Transverse colon (tissue), 4 donors: ENCODE measurements at regions not wholly inside any gene's neighbourhood (a gene's known extent, or its start where the extent isn't known, plus 50 kb on each side); places are given as distances from the start of the nearest gene placed in this dataset.

Experiments
- DNase-seq: peaks from one replicate; pipeline ENCODE4 v3.0.0-alpha.2; 2019
- H3K27ac ChIP-seq, 4 donors: fragments of 200-600 bp; sonication (generic); 2 replicates each; pipeline ENCODE4 v1.5.1; 2016 to 2018; ENCODE audit warnings: inconsistent platforms in 4 of 4
- H3K27me3 ChIP-seq: fragments of 200-600 bp; sonication (generic); 2 replicates; pipeline ENCODE4 v1.5.1; 2017; ENCODE audit warnings: inconsistent platforms
- H3K36me3 ChIP-seq, 4 donors: fragments of 200-600 bp; sonication (generic); 2 replicates each; pipeline ENCODE4 v1.5.1; 2017 to 2019; ENCODE audit warnings: inconsistent platforms in 4 of 4
- H3K4me1 ChIP-seq, 4 donors: fragments of 200-600 bp; sonication (generic); 2 replicates each; pipeline ENCODE4 v1.5.1; 2017 to 2020; ENCODE audit warnings: inconsistent platforms in 4 of 4
- H3K4me3 ChIP-seq, 4 donors: fragments of 200-600 bp; sonication (generic); 1 replicate in 1 of 4; 2 replicates in 3 of 4; pipeline versions ENCODE4 v1.5.1 to v1.6.1; 2017 to 2019; ENCODE audit warnings: inconsistent platforms in 4 of 4
- H3K9me3 ChIP-seq, 2 donors: fragments of 200-600 bp; sonication (generic); 2 replicates each; pipeline ENCODE4 v1.5.1; 2017 to 2019; ENCODE audit warnings: inconsistent platforms in 2 of 2
- EP300 ChIP-seq: sonication (generic); formaldehyde crosslinking; IDR thresholded peaks from one replicate; pipeline ENCODE4 v1.6.1; 2017; ENCODE audit warnings: antibody characterized with exemption, low read depth
- POLR2A ChIP-seq: fragments of 450-650 bp; IDR thresholded peaks from one replicate; pipeline ENCODE4 v1.6.1; 2016; ENCODE audit warnings: antibody characterized with exemption, mild to moderate bottlenecking, moderate library complexity
- POLR2AphosphoS5 ChIP-seq, 3 donors: sonication (generic); formaldehyde crosslinking; IDR thresholded peaks; one replicate each; pipeline ENCODE4 v1.6.1; 2016; ENCODE audit warnings: antibody characterized with exemption in 3 of 3
- WGBS, 2 donors: methylation state at CpG; one replicate each; pipeline ENCODE4 v1.1.5; 2018; ENCODE audit warnings: low coverage in 1 of 2; 5-methylcytosine and 5-hydroxymethylcytosine counted together
- in situ Hi-C, 4 donors: fragments of 200-750 bp; cut with MboI; loops; one replicate each; pipeline versions ENCODE4 v1.15.0 to v1.15.1; 2017; ENCODE audit warnings: low sequenced_read_pairs in 3 of 4, low pct_ligation_motif_present in 1 of 4, low pct_unique_long_range_greater_than_20kb in 1 of 4
- intact Hi-C: fragments of 100-400 bp; cut with DNase I; formaldehyde crosslinking; loops from one replicate; pipeline ENCODE4 v1.15.1; 2023; ENCODE audit warnings: low total_unique reads
- TF ChIP-seq, protein P1 (sequence below), 5 experiments: fragments of 200-600 bp in 3 of 5; fragments of 450-650 bp in 2 of 5; sonication (generic) in 3 of 5; IDR thresholded peaks; 1 replicate in 2 of 5; 2 replicates in 3 of 5; pipeline ENCODE4 v1.5.1; 2016 to 2017; ENCODE audit warnings: antibody characterized with exemption in 5 of 5, inconsistent platforms in 3 of 5, mild to moderate bottlenecking in 2 of 5, moderate library complexity in 1 of 5

- H3K27me3 ChIP-seq: no peaks in the 10 kb centered on the region
- in situ Hi-C loops (loop anchor here in 1 of 4 donors (5.0 kb wide), 1 partner anchor 37 kb away; no protein-coding TSS in a partner anchor), intact Hi-C loops (no loop called here)
- H3K36me3 ChIP-seq: no peaks in the 10 kb centered on the region
- H3K27ac ChIP-seq: no peak overlapping the region
- H3K4me1 ChIP-seq: no peaks in the 10 kb centered on the region
- TF ChIP-seq, protein P1, sequence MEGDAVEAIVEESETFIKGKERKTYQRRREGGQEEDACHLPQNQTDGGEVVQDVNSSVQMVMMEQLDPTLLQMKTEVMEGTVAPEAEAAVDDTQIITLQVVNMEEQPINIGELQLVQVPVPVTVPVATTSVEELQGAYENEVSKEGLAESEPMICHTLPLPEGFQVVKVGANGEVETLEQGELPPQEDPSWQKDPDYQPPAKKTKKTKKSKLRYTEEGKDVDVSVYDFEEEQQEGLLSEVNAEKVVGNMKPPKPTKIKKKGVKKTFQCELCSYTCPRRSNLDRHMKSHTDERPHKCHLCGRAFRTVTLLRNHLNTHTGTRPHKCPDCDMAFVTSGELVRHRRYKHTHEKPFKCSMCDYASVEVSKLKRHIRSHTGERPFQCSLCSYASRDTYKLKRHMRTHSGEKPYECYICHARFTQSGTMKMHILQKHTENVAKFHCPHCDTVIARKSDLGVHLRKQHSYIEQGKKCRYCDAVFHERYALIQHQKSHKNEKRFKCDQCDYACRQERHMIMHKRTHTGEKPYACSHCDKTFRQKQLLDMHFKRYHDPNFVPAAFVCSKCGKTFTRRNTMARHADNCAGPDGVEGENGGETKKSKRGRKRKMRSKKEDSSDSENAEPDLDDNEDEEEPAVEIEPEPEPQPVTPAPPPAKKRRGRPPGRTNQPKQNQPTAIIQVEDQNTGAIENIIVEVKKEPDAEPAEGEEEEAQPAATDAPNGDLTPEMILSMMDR (IDR thresholded peaks at IDR 0.05): peak in 2 of 5 experiments; percentile 12 to 24
- TF ChIP-seq EP300: no peak
- 22% methylated on average over 2 of the region's 2 CpGs; no CpG with 5 or more reads in 1 of the 2 donors for WGBS, 2 donors
- no peak overlapping the region for H3K4me3 ChIP-seq
- H3K9me3 ChIP-seq: no peaks in the 10 kb centered on the region
- DNase-seq: no peak
Measured at GRCh38 chr20:4519534-4519933, 166.7 kb upstream of the PRNP start.

DNA sequence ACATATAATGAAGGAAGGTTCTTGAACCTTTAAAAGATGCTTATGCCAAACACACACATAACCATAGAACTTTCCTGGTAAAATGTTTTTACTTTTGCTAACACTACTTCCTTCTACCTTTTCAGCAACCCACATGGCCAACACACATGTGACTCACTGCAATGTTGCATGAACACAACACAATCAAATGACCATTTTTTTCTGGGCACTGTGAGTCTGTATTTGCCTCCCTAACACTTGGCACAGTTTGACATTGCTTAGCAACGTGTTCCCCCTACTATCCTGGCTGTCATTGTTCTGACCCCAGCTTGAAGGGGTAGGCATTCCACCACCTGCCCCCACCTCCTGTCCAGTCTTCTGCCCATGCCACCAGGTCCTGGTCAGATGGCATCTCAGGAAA, 169.4 kb upstream of the PRNP start:
- no peaks in the 10 kb centered on the region for H3K27me3 ChIP-seq
- no peak overlapping the region for H3K27ac ChIP-seq
- H3K4me3 ChIP-seq: no peak overlapping the region
- DNase-seq: no peak
- no peaks in the 10 kb centered on the region for H3K4me1 ChIP-seq
- intact Hi-C loops (no loop called here), in situ Hi-C loops (loop anchor here in 1 of 4 donors (5.0 kb wide), 1 partner anchor 35 kb away; no protein-coding TSS in a partner anchor)
- WGBS, 2 donors: 35 to 50% methylated on average over 1 of the region's 1 CpG
- no peaks in the 10 kb centered on the region for H3K36me3 ChIP-seq
- H3K9me3 ChIP-seq: no peaks in the 10 kb centered on the region
- TF ChIP-seq EP300 (no peak), POLR2AphosphoS5 (IDR thresholded peaks at IDR 0.05) (no peak), POLR2A (no peak)
- TF ChIP-seq, protein P1 (IDR thresholded peaks at IDR 0.05): no peak

DNA sequence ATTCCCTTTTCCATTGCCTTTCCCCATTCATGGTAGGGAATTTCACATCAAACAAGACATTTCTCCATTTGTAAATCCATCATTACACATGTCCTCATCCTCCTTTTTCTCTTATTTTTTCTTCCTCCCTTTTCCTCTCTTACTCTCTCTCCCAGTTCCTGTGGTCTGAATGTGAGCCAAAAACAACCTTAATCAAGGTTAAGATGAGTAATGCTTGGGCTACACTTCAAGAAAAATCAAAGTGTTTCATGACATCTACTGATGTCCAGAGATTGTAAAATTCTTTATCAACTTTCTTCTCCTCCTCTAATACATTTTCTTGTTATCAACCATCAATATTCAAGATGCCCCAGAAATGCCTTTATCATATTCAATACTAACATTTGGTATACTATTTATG, 172.5 kb upstream of the PRNP start:
- in situ Hi-C loops: no loop called here

DNA sequence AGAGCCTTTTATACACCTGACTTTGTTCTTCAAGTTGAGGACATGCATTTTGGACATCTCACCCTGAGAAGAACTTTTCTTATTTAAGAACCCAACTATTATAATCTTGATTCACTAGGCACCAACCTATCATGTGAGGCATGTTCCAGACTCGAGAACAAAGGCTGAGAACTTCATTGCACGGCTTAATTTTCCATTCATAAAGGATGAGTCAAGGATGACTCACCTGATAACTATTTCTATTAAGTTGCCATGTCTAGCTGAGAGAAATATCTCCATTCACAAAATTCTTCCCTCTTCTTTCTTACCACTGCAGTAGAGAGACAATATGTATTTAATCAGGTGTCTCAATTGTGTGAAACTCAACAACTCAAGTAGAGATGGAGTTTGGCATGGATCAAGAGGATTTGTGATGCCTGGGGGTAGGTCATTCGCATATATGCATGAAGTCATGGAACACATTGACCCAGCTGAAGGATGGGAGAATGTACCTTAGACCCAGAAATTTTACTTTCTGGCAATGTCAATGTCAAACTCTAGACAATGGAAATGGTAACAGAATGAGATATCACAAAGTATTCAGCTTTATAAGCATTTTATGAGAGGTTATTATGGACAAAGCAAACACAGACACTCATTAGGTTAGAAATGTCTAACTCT, 173.2 kb upstream of the PRNP start:
- Histone ChIP-seq H3K36me3 (no peaks in the 10 kb centered on the region), H3K4me3 (no peak overlapping the region), H3K4me1 (no peaks in the 10 kb centered on the region), H3K27ac (no peak overlapping the region), H3K9me3 (no peaks in the 10 kb centered on the region), H3K27me3 (no peaks in the 10 kb centered on the region)
- TF ChIP-seq POLR2AphosphoS5 (IDR thresholded peaks at IDR 0.05) (no peak), EP300 (no peak), POLR2A (no peak)
- TF ChIP-seq, protein P1 (IDR thresholded peaks at IDR 0.05): no peak
- in situ Hi-C loops: no loop called here
- DNase-seq: no peak
- WGBS, 2 donors: 41 to 43% methylated on average over 3 of the region's 3 CpGs
- intact Hi-C loops: no loop called here

More for the DNA sequence above, 172.5 kb upstream of the PRNP start:
- no peaks in the 10 kb centered on the region for H3K27me3 ChIP-seq
- TF ChIP-seq, protein P1 (IDR thresholded peaks at IDR 0.05): no peak
- TF ChIP-seq POLR2AphosphoS5 (IDR thresholded peaks at IDR 0.05) (no peak), EP300 (no peak), POLR2A (no peak)
- DNase-seq: no peak
- no peak overlapping the region for H3K27ac ChIP-seq
- no peaks in the 10 kb centered on the region for H3K4me1 ChIP-seq
- H3K36me3 ChIP-seq: no peaks in the 10 kb centered on the region
- no peak overlapping the region for H3K4me3 ChIP-seq
- intact Hi-C loops: no loop called here
- no peaks in the 10 kb centered on the region for H3K9me3 ChIP-seq
